GM12873 (cell line): ENCODE measurements at regions not wholly inside any gene's neighbourhood (a gene's known extent, or its start where the extent isn't known, plus 50 kb on each side); places are given as distances from the start of the nearest gene placed in this dataset.
A peak's percentile ranks its signal among the peaks of the same experiment; 100 is the strongest.

Experiments
- CTCF ChIP-seq: IDR thresholded peaks from 2 replicates; pipeline ENCODE4 v1.5.1; 2012; ENCODE audit warnings: low read depth, mild to moderate bottlenecking, moderate library complexity, low read length, control low read depth; ENCODE audit not compliant: insufficient read depth; ENCODE audit errors: missing control alignments

DNA sequence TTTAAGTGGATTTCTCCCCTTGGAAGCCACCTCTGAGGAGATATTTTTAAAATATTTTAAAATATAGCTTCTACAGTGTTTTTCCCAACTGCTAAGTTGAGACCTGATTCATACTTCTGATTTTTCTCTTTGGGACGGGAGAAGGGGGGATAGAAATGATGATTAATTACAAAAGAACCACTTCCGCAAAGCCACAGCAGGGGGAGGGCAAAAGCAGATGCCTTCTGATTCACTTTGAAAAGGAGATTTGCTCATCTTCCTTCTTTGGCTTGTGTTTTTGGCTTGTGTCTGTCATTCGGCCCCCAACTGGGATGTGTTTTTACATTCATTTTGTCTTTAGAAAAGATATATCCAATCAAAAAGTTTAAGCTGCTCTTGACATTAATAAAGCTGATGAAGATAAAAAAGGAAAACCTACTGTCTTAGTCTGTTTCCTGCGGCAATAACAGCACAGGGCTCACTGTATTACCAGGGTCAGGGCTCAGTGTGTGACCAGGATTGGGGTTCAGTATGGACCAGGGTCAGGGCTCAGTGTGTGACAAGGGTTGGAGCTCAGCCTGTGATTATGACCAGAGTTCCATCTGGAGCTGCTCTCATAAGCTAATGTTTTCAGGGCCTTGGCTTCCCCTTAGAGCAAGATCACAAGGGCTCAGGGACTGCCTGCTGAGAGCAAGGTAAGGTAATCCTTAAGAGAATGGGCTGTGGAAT lies 223.2 kb downstream of the MTHFS start:
- TF ChIP-seq CTCF: peak; percentile 8

GRCh38 chr15:79674124-79674465 lies 222.7 kb downstream of the MTHFS start:
- no peak for TF ChIP-seq CTCF

- TF ChIP-seq CTCF: peak; percentile 43
These were observed 220.8 kb downstream of the MTHFS start for GRCh38 chr15:79675982-79676381.

DNA sequence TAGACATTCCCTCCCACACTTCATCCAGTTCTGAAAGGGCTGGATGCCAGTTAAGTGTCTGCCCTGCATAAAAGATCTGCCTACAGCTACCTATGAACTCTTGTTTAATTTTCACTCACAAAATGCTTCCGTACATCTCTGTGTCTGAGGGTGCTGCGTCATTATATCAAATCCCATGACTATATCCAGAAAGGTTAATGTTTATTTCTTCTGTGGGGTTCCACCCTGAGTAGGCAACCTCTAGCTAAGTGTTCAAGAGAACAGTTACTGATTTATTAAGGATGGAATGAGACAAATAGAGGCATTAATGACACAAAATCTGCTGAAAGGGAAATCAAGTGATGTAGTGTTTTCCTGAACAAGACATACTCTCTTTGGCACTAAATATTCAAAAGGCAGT lies 220.2 kb downstream of the MTHFS start:
- TF ChIP-seq CTCF: no peak

- TF ChIP-seq CTCF: no peak
These were observed 219.6 kb downstream of the MTHFS start for GRCh38 chr15:79677241-79677640.

GRCh38 chr15:79678032-79678701 lies 218.6 kb downstream of the MTHFS start:
- TF ChIP-seq CTCF: no peak

- no peak for TF ChIP-seq CTCF
These were observed 216.1 kb downstream of the MTHFS start for GRCh38 chr15:79680720-79681119.
